Naive thymus-derived CD4-positive, alpha-beta T cell (primary cell): ENCODE measurements at regions not wholly inside any gene's neighbourhood (a gene's known extent, or its start where the extent isn't known, plus 50 kb on each side); places are given as distances from the start of the nearest gene placed in this dataset.
"Not testable (repeated sequence)": the region's sequence is repeated elsewhere in the genome, so short reads cannot be mapped to it uniquely, and the experiment has no call there.

Experiments used
- ATAC-seq: fragments of 150-1000 bp; cut with Tn5 transposase; 2 replicates; pipeline ENCODE4 v1.10.0; 2021; ENCODE audit warnings: mild to moderate bottlenecking, moderate library complexity
- CTCF ChIA-PET: fragments of 350-600 bp; sonication (Branson Sonifier 250); formaldehyde crosslinking; loops from one replicate; lab custom pipeline; 2021; ENCODE audit warnings: antibody characterized with exemption; lab: Charles Lee
- POLR2A ChIA-PET: fragments of 350-600 bp; sonication (Branson Sonifier 250); formaldehyde crosslinking; loops from one replicate; lab custom pipeline; 2021; ENCODE audit warnings: antibody characterized with exemption, inconsistent platforms; lab: Charles Lee
- DNase-seq, 9 donors: peaks; one replicate each; pipeline versions ENCODE4 v3.0.0 to v3.0.0-alpha.2; 2020 to 2022; ENCODE audit warnings: mixed read lengths in 1 of 9
- H3K27ac ChIP-seq: one replicate; pipeline ENCODE4 v1.7.0; 2013; ENCODE audit warnings: mild to moderate bottlenecking, low read depth, low read length, moderate library complexity
- H3K27me3 ChIP-seq, 2 donors: one replicate each; pipeline ENCODE4 v1.7.0; 2013; ENCODE audit warnings: low read length in 2 of 2, mild to moderate bottlenecking in 2 of 2, moderate library complexity in 2 of 2; ENCODE audit not compliant: control insufficient read depth in 2 of 2, insufficient read depth in 2 of 2
- H3K36me3 ChIP-seq, 3 experiments: 1 replicate in 2 of 3; 2 replicates in 1 of 3; pipeline ENCODE4 v1.7.0; 2013; ENCODE audit warnings: low read length in 3 of 3, mild to moderate bottlenecking in 3 of 3, moderate library complexity in 1 of 3; ENCODE audit not compliant: insufficient read depth in 3 of 3, control insufficient read depth in 2 of 3
- H3K4me1 ChIP-seq, 2 donors: one replicate each; pipeline ENCODE4 v1.7.0; 2013; ENCODE audit warnings: low read length in 2 of 2, mild to moderate bottlenecking in 2 of 2, moderate library complexity in 1 of 2; ENCODE audit not compliant: control insufficient read depth in 2 of 2, insufficient read depth in 2 of 2
- H3K4me3 ChIP-seq: 2 replicates; pipeline ENCODE4 v1.7.0; 2013; ENCODE audit warnings: mild to moderate bottlenecking, low read length
- H3K9me3 ChIP-seq, 3 experiments: 1 replicate in 2 of 3; 2 replicates in 1 of 3; pipeline ENCODE4 v1.7.0; 2013; ENCODE audit warnings: low read length in 3 of 3; ENCODE audit not compliant: control insufficient read depth in 2 of 3
- H3K27ac Mint-ChIP-seq, 9 donors: one replicate each; pipeline ENCODE4 v1.8.0; 2020 to 2022; ENCODE audit warnings: mixed read lengths in 9 of 9, mild to moderate bottlenecking in 8 of 9, moderate library complexity in 5 of 9, inconsistent platforms in 2 of 9
- H3K27me3 Mint-ChIP-seq, 5 donors: one replicate each; pipeline ENCODE4 v1.8.0; 2021 to 2022; ENCODE audit warnings: mixed read lengths in 5 of 5, mild to moderate bottlenecking in 1 of 5
- H3K36me3 Mint-ChIP-seq, 5 donors: one replicate each; pipeline ENCODE4 v1.8.0; 2020 to 2022; ENCODE audit warnings: mixed read lengths in 5 of 5, mild to moderate bottlenecking in 3 of 5, inconsistent platforms in 1 of 5
- H3K4me1 Mint-ChIP-seq, 7 donors: one replicate each; pipeline ENCODE4 v1.8.0; 2020 to 2022; ENCODE audit warnings: mixed read lengths in 7 of 7, mild to moderate bottlenecking in 3 of 7, inconsistent platforms in 1 of 7
- H3K4me3 Mint-ChIP-seq, 10 donors: one replicate each; pipeline ENCODE4 v1.8.0; 2020 to 2022; ENCODE audit warnings: mild to moderate bottlenecking in 10 of 10, mixed read lengths in 10 of 10, moderate library complexity in 6 of 10, inconsistent platforms in 2 of 10
- H3K9me3 Mint-ChIP-seq, 11 donors: one replicate each; pipeline ENCODE4 v1.8.0; 2020 to 2022; ENCODE audit warnings: mixed read lengths in 11 of 11, mild to moderate bottlenecking in 4 of 11, inconsistent platforms in 1 of 11, moderate library complexity in 1 of 11
- intact Hi-C, 2 donors: fragments of 100-400 bp; cut with micrococcal nuclease; formaldehyde crosslinking; loops; one replicate each; pipeline ENCODE4 v1.15.1; 2023

GRCh38 chr21:6428498-6429092 is 4092.8 kb upstream of the TPTE start:
- peak; percentile 67 for ATAC-seq
- H3K27ac Mint-ChIP-seq, intact Hi-C loops, H3K27me3 ChIP-seq, POLR2A ChIA-PET, H3K4me3 Mint-ChIP-seq, H3K4me1 Mint-ChIP-seq, H3K4me3 ChIP-seq, H3K9me3 ChIP-seq, H3K4me1 ChIP-seq, H3K27ac ChIP-seq, H3K36me3 ChIP-seq, H3K9me3 Mint-ChIP-seq, H3K36me3 Mint-ChIP-seq, H3K27me3 Mint-ChIP-seq, CTCF ChIA-PET, DNase-seq: not testable (repeated sequence)

- intact Hi-C loops, POLR2A ChIA-PET, ATAC-seq, H3K27me3 ChIP-seq, CTCF ChIA-PET, H3K4me1 Mint-ChIP-seq, H3K36me3 Mint-ChIP-seq, H3K27ac Mint-ChIP-seq, H3K4me3 ChIP-seq, H3K4me3 Mint-ChIP-seq, H3K9me3 ChIP-seq, H3K4me1 ChIP-seq, DNase-seq, H3K36me3 ChIP-seq, H3K27me3 Mint-ChIP-seq, H3K9me3 Mint-ChIP-seq, H3K27ac ChIP-seq: not testable (repeated sequence)
Measured at GRCh38 chr21:6429924-6430323, 4091.5 kb upstream of the TPTE start.

DNA sequence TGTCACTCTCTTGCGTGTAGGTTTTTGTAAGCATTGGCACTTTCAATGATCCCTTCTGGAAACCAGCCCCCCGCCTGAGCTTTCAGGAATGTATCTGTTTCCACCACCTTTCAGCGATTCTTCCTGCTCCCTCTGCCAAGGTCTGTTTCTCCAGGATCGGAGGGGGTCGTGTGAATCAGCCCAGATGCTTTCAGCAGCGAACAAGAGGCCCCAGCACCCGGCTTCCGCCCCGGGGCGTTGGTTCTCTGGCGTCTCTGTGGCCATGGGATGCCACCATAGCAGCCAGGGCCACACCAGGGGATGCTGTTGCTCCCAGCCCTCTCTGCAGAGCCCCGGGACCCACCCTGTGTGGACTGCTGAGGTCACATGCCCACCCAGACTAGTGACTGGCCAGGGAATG is 4088.2 kb upstream of the TPTE start:
- DNase-seq, intact Hi-C loops, H3K9me3 ChIP-seq, H3K36me3 Mint-ChIP-seq, H3K4me1 ChIP-seq, CTCF ChIA-PET, ATAC-seq, H3K27ac Mint-ChIP-seq, POLR2A ChIA-PET, H3K27me3 Mint-ChIP-seq, H3K4me3 ChIP-seq, H3K4me1 Mint-ChIP-seq, H3K36me3 ChIP-seq, H3K4me3 Mint-ChIP-seq, H3K9me3 Mint-ChIP-seq, H3K27me3 ChIP-seq, H3K27ac ChIP-seq: not testable (repeated sequence)

GRCh38 chr21:6436205-6436604 is 4085.2 kb upstream of the TPTE start:
- H3K27me3 ChIP-seq, H3K4me3 ChIP-seq, H3K4me1 Mint-ChIP-seq, ATAC-seq, H3K36me3 Mint-ChIP-seq, H3K9me3 Mint-ChIP-seq, intact Hi-C loops, H3K27me3 Mint-ChIP-seq, H3K27ac ChIP-seq, DNase-seq, CTCF ChIA-PET, POLR2A ChIA-PET, H3K4me1 ChIP-seq, H3K4me3 Mint-ChIP-seq, H3K27ac Mint-ChIP-seq, H3K36me3 ChIP-seq, H3K9me3 ChIP-seq: not testable (repeated sequence)

DNA sequence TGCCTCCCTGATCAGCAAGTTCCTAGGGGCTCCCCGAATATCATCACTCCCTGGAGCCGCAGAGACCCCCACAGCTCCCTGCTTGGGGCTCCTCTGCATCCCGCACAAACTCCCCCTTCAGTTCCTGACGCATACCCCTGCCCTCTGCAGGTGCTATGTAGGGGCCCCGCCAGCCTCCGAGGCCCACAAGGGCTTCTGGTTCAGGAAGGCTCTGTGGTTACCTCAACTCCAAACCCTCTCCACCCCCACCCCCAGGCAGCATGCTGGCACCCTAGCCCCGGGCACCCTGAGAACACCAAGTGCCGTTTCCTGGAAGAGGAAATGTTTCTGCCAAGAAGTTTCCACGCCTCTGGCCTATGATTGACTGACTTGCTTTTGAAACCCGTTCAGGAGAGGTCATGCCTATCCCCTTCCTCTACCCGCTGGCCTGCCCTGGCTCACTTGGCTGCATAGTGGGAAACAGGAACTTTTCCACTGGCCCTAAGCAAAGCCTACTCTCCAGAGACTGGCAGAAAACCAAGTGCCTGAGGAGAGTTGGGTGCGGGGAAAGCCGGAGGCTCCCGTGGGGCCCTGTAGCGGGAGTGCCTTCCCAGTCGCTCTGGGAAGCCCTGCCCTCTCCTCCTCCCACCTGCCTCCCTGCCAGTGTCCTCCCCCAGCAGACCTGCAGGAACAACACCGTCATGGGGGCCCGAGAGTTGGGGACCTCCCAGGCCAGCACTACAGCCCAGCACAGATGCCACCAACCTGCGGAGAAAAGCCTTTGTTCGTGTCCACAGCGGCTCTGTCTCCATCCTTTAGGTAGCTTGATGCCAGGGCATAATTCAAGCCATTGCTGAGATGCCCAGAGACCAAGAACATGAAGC is 4084.2 kb upstream of the TPTE start:
- Mint-ChIP-seq H3K27ac (peak overlapping the region in 3 of 9 donors; percentile 67 to 94 (median 73)), H3K4me3 (peak overlapping the region in 1 of 10 donors; percentile 12)
- H3K9me3 ChIP-seq, H3K36me3 ChIP-seq, POLR2A ChIA-PET, H3K27me3 Mint-ChIP-seq, H3K27ac ChIP-seq, H3K4me1 ChIP-seq, intact Hi-C loops, H3K9me3 Mint-ChIP-seq, H3K27me3 ChIP-seq, CTCF ChIA-PET, H3K4me3 ChIP-seq, DNase-seq, H3K36me3 Mint-ChIP-seq, H3K4me1 Mint-ChIP-seq: not testable (repeated sequence)
- peak; percentile 63 for ATAC-seq

DNA sequence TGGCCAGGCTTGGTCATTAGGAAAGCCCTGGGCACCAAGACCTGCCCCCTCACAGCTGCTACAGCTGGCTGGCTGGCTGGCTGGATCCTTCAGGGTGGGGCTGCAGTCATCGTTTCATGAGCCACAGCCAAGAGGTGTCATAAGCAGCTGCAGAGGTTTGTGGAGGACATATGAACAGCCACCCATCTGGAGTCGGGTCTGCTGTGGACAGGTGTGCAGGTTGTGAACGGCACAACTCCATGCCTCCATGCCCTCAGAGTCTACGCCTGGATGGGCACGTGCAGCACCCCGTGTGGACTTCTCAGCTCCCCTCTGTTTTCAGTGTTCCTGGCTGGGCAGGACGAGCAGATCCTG is 4083.6 kb upstream of the TPTE start:
- H3K27me3 ChIP-seq, H3K4me1 Mint-ChIP-seq, H3K27me3 Mint-ChIP-seq, CTCF ChIA-PET, H3K9me3 ChIP-seq, POLR2A ChIA-PET, H3K36me3 Mint-ChIP-seq, H3K27ac Mint-ChIP-seq, H3K27ac ChIP-seq, H3K4me3 ChIP-seq, DNase-seq, ATAC-seq, H3K9me3 Mint-ChIP-seq, intact Hi-C loops, H3K4me1 ChIP-seq, H3K36me3 ChIP-seq, H3K4me3 Mint-ChIP-seq: not testable (repeated sequence)

GRCh38 chr21:6439058-6439457 is 4082.3 kb upstream of the TPTE start:
- DNase-seq, H3K36me3 Mint-ChIP-seq, H3K27ac Mint-ChIP-seq, H3K4me3 Mint-ChIP-seq, H3K27me3 ChIP-seq, ATAC-seq, H3K9me3 Mint-ChIP-seq, intact Hi-C loops, H3K4me1 ChIP-seq, H3K4me1 Mint-ChIP-seq, POLR2A ChIA-PET, H3K27ac ChIP-seq, H3K4me3 ChIP-seq, CTCF ChIA-PET, H3K27me3 Mint-ChIP-seq, H3K9me3 ChIP-seq, H3K36me3 ChIP-seq: not testable (repeated sequence)
